SK-N-SH (cell line): ENCODE measurements at regions not wholly inside any gene's neighbourhood (a gene's known extent, or its start where the extent isn't known, plus 50 kb on each side); places are given as distances from the start of the nearest gene placed in this dataset.

ENCODE experiments used
- CTCF ChIP-seq: fragments of 200-600 bp; sonication (generic); IDR thresholded peaks from 2 replicates; pipeline ENCODE4 v1.6.1; 2017; ENCODE audit warnings: antibody characterized with exemption, mild to moderate bottlenecking, moderate library complexity
- EZH2phosphoT487 ChIP-seq: fragments of 200-600 bp; sonication (generic); IDR thresholded peaks from 2 replicates; pipeline ENCODE4 v1.6.1; 2017; ENCODE audit warnings: low read depth, mixed run types, mild to moderate bottlenecking, antibody characterized with exemption, moderate library complexity, borderline replicate concordance
- FOSL2 ChIP-seq: IDR thresholded peaks from 2 replicates; pipeline ENCODE4 v1.4.0; 2012; ENCODE audit warnings: low read depth, mild to moderate bottlenecking, moderate library complexity, borderline replicate concordance
- JUND ChIP-seq: IDR thresholded peaks from 2 replicates; pipeline ENCODE4 v1.4.0; 2012
- NFIC ChIP-seq: IDR thresholded peaks from 2 replicates; pipeline ENCODE4 v1.4.0; 2012; ENCODE audit warnings: borderline replicate concordance
- POLR2AphosphoS5 ChIP-seq: IDR thresholded peaks from 2 replicates; pipeline ENCODE4 v1.6.1; 2012; ENCODE audit warnings: low read depth, low read length
- RFX5 ChIP-seq: IDR thresholded peaks from 2 replicates; pipeline ENCODE4 v1.6.1; 2012; ENCODE audit warnings: mild to moderate bottlenecking, improper control_type of control experiment, low read length
- USF1 ChIP-seq: IDR thresholded peaks from 2 replicates; pipeline ENCODE4 v1.4.0; 2012; ENCODE audit warnings: low read depth, borderline replicate concordance

GRCh38 chr17:77601054-77601979 lies 357.2 kb upstream of the TNRC6C start:
- TF ChIP-seq RFX5: no peak
- TF ChIP-seq CTCF: no peak
- TF ChIP-seq EZH2phosphoT487: no peak
- TF ChIP-seq USF1: no peak
- TF ChIP-seq JUND: no peak
- TF ChIP-seq NFIC: no peak
- no peak for TF ChIP-seq FOSL2
- TF ChIP-seq POLR2AphosphoS5: no peak
